ENCODE measurements at regions not wholly inside any gene's neighbourhood (a gene's known extent, or its start where the extent isn't known, plus 50 kb on each side); places are given as distances from the start of the nearest gene placed in this dataset.

DNA sequence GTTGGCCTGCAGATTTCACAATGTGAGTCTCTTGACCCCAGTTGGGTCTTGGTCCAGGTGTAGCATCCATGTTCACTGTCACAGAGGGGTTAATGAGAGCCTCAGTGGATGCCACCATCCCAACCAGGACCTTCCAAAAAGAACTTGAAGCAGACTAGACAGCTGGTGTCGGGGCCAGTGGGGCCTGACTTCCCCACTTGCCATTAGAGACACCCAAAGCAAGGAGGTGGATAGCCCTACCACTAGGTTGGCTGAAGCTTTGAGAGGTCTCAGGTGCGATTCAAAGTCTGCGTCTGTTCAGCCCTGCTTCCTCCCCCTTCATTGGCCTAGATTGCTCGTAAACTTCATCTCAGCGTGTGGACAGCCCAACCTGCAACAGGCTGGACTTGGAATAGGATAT lies 196.4 kb upstream of the RREB1 start:
- TF ChIP-seq POLR2A (IDR thresholded peaks at IDR 0.05; ENCODE audit: low read length): no peak
- TF ChIP-seq GATA1 (IDR thresholded peaks at IDR 0.05; ENCODE audit: low read depth, low read length): no peak
